Psoas muscle (tissue), 7 donors: ENCODE measurements at regions not wholly inside any gene's neighbourhood (a gene's known extent, or its start where the extent isn't known, plus 50 kb on each side); places are given as distances from the start of the nearest gene placed in this dataset.

ENCODE experiments used
- ATAC-seq, 4 donors: fragments of 200-7000 bp; cut with Tn5 transposase; one replicate each; pipeline ENCODE4 v1.9.1; 2020; ENCODE audit warnings: moderate library complexity in 3 of 4, mild to moderate bottlenecking in 2 of 4
- DNase-seq, 2 donors: peaks; one replicate each; pipeline ENCODE4 v3.0.0-alpha.2; 2020
- H3K27ac ChIP-seq: fragments of 200-600 bp; one replicate; pipeline ENCODE4 v1.8.0; 2022
- H3K27me3 ChIP-seq, 3 donors: fragments of 200-600 bp in 1 of 3; one replicate each; pipeline versions ENCODE4 v1.6.1 to v1.8.0; 2013 to 2022; ENCODE audit warnings: low read length in 2 of 3, mild to moderate bottlenecking in 2 of 3, moderate library complexity in 1 of 3; ENCODE audit not compliant: insufficient read depth in 3 of 3
- H3K36me3 ChIP-seq, 2 donors: fragments of 200-600 bp in 1 of 2; one replicate each; pipeline versions ENCODE4 v1.6.1 to v1.8.0; 2013 to 2022; ENCODE audit warnings: low read depth in 1 of 2, mild to moderate bottlenecking in 1 of 2, moderate library complexity in 1 of 2; ENCODE audit not compliant: insufficient read depth in 1 of 2
- H3K4me1 ChIP-seq: fragments of 200-600 bp; one replicate; pipeline ENCODE4 v1.8.0; 2022
- H3K4me3 ChIP-seq: fragments of 200-600 bp; one replicate; pipeline ENCODE4 v1.8.0; 2022; ENCODE audit warnings: mild to moderate bottlenecking
- H3K9me3 ChIP-seq: fragments of 200-600 bp; one replicate; pipeline ENCODE4 v1.8.0; 2022
- WGBS, 3 donors: extraction: QIAGEN DNeasy Blood & Tissue Kit; methylation state at CpG; one replicate each; pipeline versions ENCODE4 v1.1.6 to v1.1.7; 2013; 5-methylcytosine and 5-hydroxymethylcytosine counted together
- intact Hi-C, 2 donors: fragments of 100-400 bp; cut with DNase I; formaldehyde crosslinking; loops; one replicate each; pipeline versions ENCODE4 v1.11.0 to v1.14.2; 2022
- TF ChIP-seq, protein P1 (sequence below): fragments of 200-600 bp; IDR thresholded peaks from one replicate; pipeline ENCODE4 v1.8.0; 2022; ENCODE audit warnings: antibody characterized with exemption
- donor health status: healthy with polysubstance abuse.
- donor health status: DM: no; HTN: no; CAD: no; lungs with moderate emphysema.
- donor health status: Bipolar disorder and iron deficiency.
- donor health status: healthy.
- donor health status: DM: yes; HTN: yes; CAD: no.
- donor health status: DM: no; HTN: no; CAD: no.
- donor health status: DM: yes; HTN: yes; CAD: no.

DNA sequence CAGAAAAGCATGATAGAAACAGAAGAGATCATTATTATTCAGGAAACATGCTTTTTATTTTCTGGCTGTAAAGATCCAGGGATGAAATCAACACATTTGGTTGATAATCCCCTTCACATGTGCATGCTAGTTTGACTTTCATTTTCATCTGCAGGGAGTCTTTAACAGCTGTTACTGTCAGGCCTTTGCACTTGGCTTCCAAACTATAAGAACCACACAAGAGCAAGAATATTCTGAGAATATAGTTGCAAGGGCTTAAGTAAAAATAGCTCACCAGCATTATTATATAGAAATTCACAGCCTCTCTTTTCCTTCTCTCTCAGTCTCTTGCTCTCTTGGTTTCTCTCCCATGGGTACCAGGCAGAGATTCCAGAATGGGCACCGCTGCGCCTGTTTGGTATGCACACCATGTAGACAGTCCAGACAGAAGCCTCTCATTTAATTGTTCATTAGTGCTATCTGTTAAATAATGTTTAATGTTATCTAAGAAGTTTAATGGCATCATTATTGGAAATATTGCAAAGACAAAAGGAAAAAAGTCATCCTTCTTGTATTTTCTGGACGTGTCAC lies 622.3 kb upstream of the PLXNA2 start:
- TF ChIP-seq, protein P1, sequence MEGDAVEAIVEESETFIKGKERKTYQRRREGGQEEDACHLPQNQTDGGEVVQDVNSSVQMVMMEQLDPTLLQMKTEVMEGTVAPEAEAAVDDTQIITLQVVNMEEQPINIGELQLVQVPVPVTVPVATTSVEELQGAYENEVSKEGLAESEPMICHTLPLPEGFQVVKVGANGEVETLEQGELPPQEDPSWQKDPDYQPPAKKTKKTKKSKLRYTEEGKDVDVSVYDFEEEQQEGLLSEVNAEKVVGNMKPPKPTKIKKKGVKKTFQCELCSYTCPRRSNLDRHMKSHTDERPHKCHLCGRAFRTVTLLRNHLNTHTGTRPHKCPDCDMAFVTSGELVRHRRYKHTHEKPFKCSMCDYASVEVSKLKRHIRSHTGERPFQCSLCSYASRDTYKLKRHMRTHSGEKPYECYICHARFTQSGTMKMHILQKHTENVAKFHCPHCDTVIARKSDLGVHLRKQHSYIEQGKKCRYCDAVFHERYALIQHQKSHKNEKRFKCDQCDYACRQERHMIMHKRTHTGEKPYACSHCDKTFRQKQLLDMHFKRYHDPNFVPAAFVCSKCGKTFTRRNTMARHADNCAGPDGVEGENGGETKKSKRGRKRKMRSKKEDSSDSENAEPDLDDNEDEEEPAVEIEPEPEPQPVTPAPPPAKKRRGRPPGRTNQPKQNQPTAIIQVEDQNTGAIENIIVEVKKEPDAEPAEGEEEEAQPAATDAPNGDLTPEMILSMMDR, result no peak
- 83 to 86% (median 84%) methylated on average over 3 of the region's 3 CpGs for WGBS, 3 donors

DNA sequence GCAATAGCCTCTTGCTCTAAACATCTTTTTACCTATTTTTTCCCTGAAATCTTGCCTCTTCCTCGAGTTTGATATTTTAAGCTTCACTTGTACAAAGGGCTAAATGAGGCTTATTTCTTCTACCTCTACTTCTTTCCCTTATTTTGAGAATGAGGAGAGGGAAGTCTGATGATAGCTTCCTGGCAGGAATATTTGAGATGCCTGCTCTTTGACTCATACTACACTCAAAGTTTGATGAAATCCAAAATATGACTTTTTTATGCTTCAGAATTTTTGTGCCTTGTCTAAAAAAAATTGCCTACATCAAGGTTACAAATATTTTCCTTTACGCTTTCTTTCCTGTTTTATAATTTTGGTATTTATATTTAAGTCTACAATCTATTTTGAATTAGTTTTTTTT lies 624.4 kb upstream of the PLXNA2 start:
- WGBS, 3 donors, result 38 to 81% (median 57%) methylated on average over 2 of the region's 2 CpGs
- no peak for ATAC-seq

More for the DNA sequence above, 622.3 kb upstream of the PLXNA2 start:
- ATAC-seq (no peak), DNase-seq (no peak)
- no peaks in the 10 kb centered on the region for H3K4me1 ChIP-seq
- no peaks in the 10 kb centered on the region for H3K9me3 ChIP-seq
- intact Hi-C loops, result no loop called here
- no peaks in the 10 kb centered on the region for H3K27me3 ChIP-seq
- no peak overlapping the region for H3K27ac ChIP-seq
- no peak overlapping the region for H3K4me3 ChIP-seq
- H3K36me3 ChIP-seq, result no peaks in the 10 kb centered on the region

DNA sequence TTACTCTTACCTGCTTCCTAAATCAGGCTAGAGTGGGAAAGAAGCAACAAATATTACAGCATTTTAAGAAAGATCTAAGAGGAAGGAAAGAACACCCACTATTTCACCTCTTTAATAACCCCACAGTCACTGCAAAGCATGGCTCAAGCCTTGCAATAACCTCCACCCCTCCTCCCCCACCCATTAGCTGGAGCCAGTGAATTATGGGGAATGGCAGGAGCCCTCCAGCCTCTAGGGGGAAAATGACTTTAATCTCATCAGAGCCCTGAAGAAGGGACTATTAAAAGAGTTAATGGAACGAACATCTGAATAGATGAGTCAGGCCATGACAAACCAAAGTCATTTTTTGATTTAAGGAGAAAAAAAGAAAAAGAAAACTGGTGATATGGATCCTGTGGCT lies 630.7 kb upstream of the PLXNA2 start:
- 52 to 67% (median 56%) methylated on average over 1 of the region's 1 CpG for WGBS, 3 donors
- DNase-seq (no peak), ATAC-seq (no peak)
- no peaks in the 10 kb centered on the region for H3K36me3 ChIP-seq
- no peaks in the 10 kb centered on the region for H3K27me3 ChIP-seq
- no peak overlapping the region for H3K27ac ChIP-seq
- H3K9me3 ChIP-seq, result no peaks in the 10 kb centered on the region
- intact Hi-C loops, result no loop called here
- no peak overlapping the region for H3K4me3 ChIP-seq
- TF ChIP-seq, protein P1, result no peak
- no peaks in the 10 kb centered on the region for H3K4me1 ChIP-seq

More for the DNA sequence above, 624.4 kb upstream of the PLXNA2 start:
- no peak overlapping the region for H3K27ac ChIP-seq
- TF ChIP-seq, protein P1, result no peak
- H3K4me3 ChIP-seq, result no peak overlapping the region
- no peaks in the 10 kb centered on the region for H3K36me3 ChIP-seq
- intact Hi-C loops, result no loop called here
- H3K27me3 ChIP-seq, result no peaks in the 10 kb centered on the region
- no peak for DNase-seq
- no peaks in the 10 kb centered on the region for H3K4me1 ChIP-seq
- H3K9me3 ChIP-seq, result no peaks in the 10 kb centered on the region

DNA sequence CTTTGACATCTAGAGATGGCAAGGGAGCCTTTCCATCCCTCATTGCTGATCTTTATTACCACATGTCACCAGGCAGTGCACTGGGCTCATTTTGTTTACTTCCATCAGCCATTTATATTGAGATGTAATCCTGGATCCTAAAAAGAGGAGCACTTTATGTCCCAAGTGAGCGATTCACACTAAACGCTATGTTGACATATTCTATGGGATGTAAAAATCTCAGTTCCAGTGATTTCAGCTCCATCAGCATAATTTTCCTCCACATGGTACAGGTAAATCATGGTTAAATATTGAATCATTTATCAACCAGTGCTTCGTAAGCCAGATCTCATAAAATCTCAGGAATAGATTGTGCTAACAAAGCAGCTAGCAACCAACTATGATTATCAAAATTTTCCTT lies 634.8 kb upstream of the PLXNA2 start:
- Histone ChIP-seq H3K36me3 (no peaks in the 10 kb centered on the region), H3K9me3 (no peaks in the 10 kb centered on the region), H3K27me3 (no peaks in the 10 kb centered on the region), H3K4me3 (no peak overlapping the region), H3K4me1 (no peaks in the 10 kb centered on the region), H3K27ac (no peak overlapping the region)
- intact Hi-C loops, result no loop called here
- TF ChIP-seq, protein P1, result no peak
- DNase-seq (no peak), ATAC-seq (no peak)
- WGBS, 3 donors, result 65 to 97% (median 90%) methylated on average over 3 of the region's 3 CpGs

DNA sequence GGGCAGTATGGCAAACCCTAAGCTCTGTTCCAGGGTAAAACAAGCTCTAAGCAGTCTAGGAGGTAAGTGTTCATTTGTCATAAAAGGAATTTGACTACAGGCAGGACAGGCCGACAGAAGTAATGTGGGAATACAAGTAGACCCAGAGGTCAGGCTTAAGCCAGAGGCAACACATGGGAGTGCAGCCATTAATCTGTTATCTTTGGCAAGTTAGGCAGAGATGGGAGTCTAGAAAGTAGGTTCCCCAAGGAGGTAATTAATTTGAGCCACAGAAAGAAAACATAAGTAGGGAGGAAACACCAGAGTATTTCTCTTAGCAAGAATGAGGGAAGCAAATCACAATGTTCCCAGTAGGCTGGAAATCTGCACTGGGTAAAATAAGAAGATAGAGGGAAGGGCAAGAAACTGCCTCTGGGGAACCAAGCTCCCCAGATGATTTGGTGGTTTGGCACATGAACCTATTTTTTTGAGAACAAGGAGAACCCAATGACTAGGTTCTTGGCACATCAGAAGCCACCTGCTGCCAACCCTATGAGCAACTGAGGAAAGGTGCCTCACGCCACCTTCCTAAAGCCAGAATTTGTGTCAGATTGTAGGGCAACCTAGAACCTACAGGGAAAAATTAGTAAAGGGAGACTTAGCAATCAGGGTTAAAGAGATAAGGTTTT lies 636.4 kb upstream of the PLXNA2 start:
- 45 to 57% (median 49%) methylated on average over 2 of the region's 2 CpGs for WGBS, 3 donors
- no peaks in the 10 kb centered on the region for H3K36me3 ChIP-seq
- H3K27me3 ChIP-seq, result no peaks in the 10 kb centered on the region
- H3K9me3 ChIP-seq, result no peaks in the 10 kb centered on the region
- ATAC-seq (no peak), DNase-seq (no peak)
- TF ChIP-seq, protein P1, result no peak
- H3K4me1 ChIP-seq, result no peaks in the 10 kb centered on the region
- H3K4me3 ChIP-seq, result no peak overlapping the region
- intact Hi-C loops, result no loop called here
- H3K27ac ChIP-seq, result no peak overlapping the region
